SH-SY5Y (cell line): ENCODE measurements at regions not wholly inside any gene's neighbourhood (a gene's known extent, or its start where the extent isn't known, plus 50 kb on each side); places are given as distances from the start of the nearest gene placed in this dataset.

Experiments used
- GATA2 ChIP-seq: IDR thresholded peaks from 2 replicates; pipeline ENCODE4 v1.6.1; 2011; ENCODE audit warnings: mild to moderate bottlenecking, low read depth, low read length
- GATA3 ChIP-seq: IDR thresholded peaks from 2 replicates; pipeline ENCODE4 v1.6.1; 2011; ENCODE audit warnings: low read depth, mild to moderate bottlenecking, low read length, moderate library complexity

GRCh38 chr2:220240641-220241040 is 613.2 kb downstream of the SLC4A3 start:
- TF ChIP-seq GATA2, result no peak
- TF ChIP-seq GATA3, result no peak
